OCI-M2 (cell line): ENCODE measurements at regions not wholly inside any gene's neighbourhood (a gene's known extent, or its start where the extent isn't known, plus 50 kb on each side); places are given as distances from the start of the nearest gene placed in this dataset.

Experiments
- DNase-seq: peaks from one replicate; lab custom pipeline; 2025; ENCODE audit not compliant: unreplicated experiment; lab: John Stamatoyannopoulos, UW

GRCh38 chr18:34591920-34592444, 118.1 kb upstream of the DTNA start:
- no peak for DNase-seq

DNA sequence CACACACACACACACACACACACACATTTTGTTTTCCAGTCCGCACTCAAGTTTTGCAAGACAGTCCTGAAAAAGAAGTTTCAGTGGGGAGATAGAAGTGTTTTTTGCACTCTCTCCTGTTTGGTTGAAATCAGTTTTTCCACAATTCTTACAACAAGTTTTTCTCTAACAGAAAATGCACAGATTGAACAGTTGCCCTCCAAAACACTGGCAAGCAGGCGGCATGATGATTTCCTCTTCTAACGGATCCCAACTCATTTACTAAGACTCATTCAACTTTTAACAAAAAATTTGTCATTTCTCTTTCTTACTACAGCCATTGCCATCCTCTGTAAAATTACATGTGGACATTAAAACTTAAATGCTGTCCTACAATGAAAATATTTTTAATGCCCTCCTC, 117.6 kb upstream of the DTNA start:
- no peak for DNase-seq

DNA sequence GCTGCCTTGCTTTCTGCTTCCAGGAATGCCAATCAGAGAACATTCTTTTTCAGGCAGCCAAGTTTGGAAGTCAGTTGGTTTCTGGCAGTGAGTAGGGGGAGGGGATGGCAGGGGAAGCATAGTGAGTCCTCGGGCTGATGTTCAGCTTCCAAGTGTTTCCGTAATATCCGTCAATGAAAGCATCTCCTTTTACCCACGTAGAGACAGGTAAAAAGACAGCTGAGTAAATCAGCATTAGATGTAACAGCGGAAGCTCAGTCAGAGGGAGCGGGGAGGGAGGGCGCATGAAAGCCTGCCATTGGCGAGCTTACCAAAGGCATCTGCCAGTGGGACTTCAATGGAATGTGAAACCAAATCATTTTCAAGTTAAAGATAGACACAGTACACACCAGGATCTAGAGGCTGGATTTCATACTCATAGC, 117.1 kb upstream of the DTNA start:
- DNase-seq: no peak

GRCh38 chr18:34594266-34594665, 115.8 kb upstream of the DTNA start:
- DNase-seq: no peak

DNA sequence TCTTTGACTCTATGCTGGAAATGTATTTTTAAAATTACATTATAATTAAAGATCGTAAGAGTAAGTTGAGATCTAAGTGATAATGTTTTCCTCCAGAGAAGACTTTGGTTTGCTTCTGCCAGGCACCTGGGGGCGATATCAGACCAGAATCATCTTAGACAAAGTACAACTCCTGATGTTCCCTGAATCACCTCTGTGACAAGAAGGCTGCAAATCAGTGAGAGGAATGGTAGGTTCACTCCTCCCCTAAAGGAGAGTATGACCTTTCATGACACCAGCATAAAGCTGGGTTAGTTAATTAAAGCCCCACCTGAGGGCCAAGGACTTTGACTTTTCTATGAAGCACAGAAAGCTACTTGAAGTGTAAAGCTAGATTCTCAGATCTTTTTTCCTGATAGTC, 114.4 kb upstream of the DTNA start:
- DNase-seq: no peak

DNA sequence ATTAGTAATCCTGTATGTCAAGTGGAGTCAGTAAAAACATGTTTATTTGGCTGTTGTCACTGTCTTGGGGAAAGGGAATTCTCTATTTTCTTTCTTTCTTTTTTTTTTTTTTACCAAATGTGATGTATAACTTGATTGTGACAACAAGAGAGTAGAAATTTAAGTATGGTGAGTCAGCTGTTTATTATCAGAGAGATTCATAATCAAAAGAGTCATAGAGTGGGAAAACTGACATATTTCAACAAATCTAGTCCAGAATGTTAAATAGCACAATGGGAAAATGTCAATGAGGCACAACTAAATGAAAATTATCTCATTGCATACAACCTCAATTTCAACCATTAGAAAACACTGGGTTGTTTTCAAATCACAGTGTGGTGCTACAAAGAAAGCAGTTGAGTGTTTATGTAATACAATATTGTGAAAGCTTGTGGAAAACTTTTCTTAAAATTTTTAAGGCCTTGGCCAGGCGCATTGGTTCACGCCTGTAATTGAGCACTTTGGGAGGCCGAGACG, 111.9 kb upstream of the DTNA start:
- no peak for DNase-seq

DNA sequence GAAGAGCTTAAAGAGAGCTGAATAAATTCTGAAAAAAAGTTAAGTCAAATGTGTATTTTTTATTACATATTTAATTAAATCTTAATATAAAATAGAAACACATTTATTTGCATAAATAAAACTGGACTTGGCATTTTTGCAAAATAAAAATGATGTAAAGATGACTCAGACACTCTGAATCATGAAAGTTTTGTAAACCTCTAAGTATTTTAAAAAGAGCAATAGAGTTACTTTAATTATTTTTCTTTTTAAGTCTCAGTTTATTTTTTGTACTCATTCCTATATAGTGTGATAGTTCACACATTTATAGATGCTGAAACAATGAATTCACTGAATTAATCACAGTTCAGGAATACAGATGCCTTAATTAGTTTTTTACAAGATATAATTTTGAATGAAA, 109.9 kb upstream of the DTNA start:
- no peak for DNase-seq

- DNase-seq: no peak
Measured at GRCh38 chr18:34600874-34601656, 109.0 kb upstream of the DTNA start.

GRCh38 chr18:34604591-34604990, 105.5 kb upstream of the DTNA start:
- no peak for DNase-seq

- DNase-seq: no peak
Measured at GRCh38 chr18:34606851-34607250, 103.2 kb upstream of the DTNA start.

GRCh38 chr18:34608064-34608463, 102.0 kb upstream of the DTNA start:
- no peak for DNase-seq

DNA sequence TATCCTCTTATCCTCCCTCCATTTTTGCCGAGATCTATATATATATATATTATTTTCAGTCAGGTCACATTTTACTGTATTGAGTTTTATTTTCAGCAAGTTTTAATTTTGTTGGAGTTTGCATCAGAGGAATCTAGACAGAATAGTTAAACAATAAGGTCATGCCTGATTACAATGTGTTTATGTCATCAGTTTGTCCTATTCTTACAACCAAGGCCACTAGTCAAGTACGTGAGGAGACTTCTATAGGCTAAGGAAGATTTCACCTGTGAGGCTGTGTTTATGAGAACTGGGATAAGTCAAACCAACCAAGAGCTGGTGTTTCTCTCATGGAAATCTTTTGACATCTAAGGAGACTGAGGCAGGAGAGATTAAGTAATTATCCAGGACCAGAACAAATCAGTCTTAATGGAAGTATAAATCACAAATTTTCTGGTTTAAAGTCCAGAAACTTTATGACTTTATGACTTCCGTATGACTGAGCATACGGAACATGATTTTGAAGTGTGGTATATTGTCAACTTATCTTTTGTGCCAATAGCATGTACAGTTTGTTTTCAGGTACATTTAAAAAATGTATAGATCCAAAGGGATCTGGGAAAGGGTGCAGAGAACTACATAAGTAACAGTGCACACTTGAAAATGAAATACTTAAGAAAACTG, 100.0 kb upstream of the DTNA start:
- DNase-seq: no peak

DNA sequence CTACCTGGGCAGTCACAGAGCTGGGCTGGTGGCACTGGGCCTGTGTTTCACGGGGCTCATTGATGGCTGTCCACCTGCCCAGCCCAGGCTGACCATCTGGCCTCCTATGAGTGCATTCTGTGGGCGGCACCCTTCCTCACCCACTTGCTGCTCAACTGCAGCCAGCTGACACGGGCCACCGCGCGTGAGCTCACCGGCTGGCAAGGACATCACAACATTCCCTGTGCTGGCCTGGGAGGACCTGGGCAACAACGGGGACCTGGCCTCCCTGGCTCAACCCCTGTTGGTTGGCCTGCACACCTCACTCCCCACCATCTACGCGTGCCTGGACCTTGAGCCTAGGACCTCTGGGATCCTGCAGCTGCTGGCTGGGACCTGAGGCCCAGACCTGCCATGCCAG, 98.2 kb upstream of the DTNA start:
- DNase-seq: no peak

GRCh38 chr18:34620258-34620861, 89.7 kb upstream of the DTNA start:
- DNase-seq: no peak

GRCh38 chr18:34623557-34623956, 86.5 kb upstream of the DTNA start:
- no peak for DNase-seq

DNA sequence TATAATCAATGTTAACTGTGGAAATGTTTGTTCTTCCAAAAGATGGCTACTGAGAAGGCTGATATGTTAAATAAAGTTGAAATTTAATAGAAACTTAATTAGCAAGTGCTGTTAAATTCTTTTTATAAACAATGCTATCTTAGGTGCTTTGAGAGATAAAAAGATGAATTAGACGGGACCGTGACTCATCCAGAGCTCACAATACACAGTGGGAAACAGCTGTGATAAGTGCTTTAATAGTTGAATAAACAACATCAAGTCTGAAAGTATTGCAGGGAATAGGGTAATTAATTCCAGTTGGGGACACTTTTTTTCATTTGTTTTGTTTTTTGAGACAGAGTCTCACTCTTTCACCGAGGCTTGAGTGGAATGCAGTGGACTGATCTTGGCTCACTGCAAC, 85.5 kb upstream of the DTNA start:
- no peak for DNase-seq

GRCh38 chr18:34626404-34627136, 83.5 kb upstream of the DTNA start:
- DNase-seq: no peak

GRCh38 chr18:34627137-34627920, 82.8 kb upstream of the DTNA start:
- no peak for DNase-seq

GRCh38 chr18:34631093-34631966, 78.8 kb upstream of the DTNA start:
- DNase-seq: no peak
